ENCODE measurements at regions not wholly inside any gene's neighbourhood (a gene's known extent, or its start where the extent isn't known, plus 50 kb on each side); places are given as distances from the start of the nearest gene placed in this dataset.
"Not testable (repeated sequence)": the region's sequence is repeated elsewhere in the genome, so short reads cannot be mapped to it uniquely, and the experiment has no call there.

DNA sequence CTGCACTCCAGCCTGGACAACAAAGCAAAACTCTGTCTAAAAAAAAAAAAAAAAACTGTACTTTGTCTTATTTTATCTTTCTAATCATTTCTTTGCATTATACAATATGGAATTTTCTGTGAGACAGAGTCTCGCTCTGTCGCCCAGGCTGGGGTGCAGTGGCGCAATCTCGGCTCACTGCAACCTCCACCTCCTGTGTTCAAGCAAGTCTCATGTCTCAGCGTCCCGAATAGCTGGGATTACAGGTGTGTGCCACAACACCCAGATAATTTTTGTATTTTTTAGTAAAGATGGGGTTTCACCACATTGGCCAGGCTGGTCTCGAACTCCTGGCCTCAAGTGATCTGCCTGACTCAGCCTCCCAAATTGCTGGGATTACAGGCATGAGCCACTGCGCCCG lies 90.0 kb downstream of the MRPL14 start:
- not testable (repeated sequence) for DNase-seq (ENCODE audit: low spot score)

GRCh38 chr6:44036699-44037101 lies 90.6 kb downstream of the MRPL14 start:
- no peak for DNase-seq (ENCODE audit: low spot score)

GRCh38 chr6:44036196-44036595 lies 91.1 kb downstream of the MRPL14 start:
- peak; percentile 45 for DNase-seq (ENCODE audit: low spot score)

- DNase-seq (ENCODE audit: low spot score): no peak
Observed at GRCh38 chr6:44035621-44036020, 91.6 kb downstream of the MRPL14 start.

- no peak for DNase-seq (ENCODE audit: low spot score)
Observed at GRCh38 chr6:44034931-44035345, 92.3 kb downstream of the MRPL14 start.

- DNase-seq (ENCODE audit: low spot score): no peak
Observed at GRCh38 chr6:44034391-44034861, 92.8 kb downstream of the MRPL14 start.

DNA sequence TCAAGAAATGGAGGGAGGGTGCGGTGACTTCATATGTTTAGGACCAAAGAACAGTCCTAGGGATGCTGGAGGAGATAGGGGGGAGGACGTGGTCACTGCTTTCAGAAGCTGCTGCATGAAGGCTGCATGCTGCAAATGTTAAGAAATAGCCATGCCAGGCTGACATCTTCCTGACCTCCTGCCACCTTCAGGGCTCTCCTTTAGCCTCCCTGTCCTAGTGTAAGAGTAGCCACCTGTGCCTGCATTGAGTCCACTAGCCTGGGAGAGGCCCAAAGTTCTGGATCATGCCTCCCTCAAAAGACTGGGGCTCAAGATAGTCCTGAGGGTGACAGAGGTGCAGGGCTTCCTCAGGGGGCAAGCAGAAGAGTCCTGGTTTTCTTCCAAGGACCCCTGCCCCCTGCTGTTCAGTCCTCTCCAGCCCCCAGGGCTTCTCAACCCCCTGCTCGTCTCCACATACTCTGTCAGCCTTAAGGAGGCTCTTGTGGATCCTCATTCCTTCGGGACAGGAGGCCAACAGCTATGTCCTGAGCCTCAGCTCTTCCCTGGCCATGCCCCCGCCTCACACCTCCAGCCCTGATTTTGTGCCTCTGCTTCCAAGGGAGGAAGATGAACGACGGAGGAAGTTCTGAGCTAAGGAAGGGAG lies 96.3 kb downstream of the MRPL14 start:
- DNase-seq (ENCODE audit: low spot score): no peak

- DNase-seq (ENCODE audit: low spot score): peak; percentile 76
Observed at GRCh38 chr6:44029444-44030185, 97.6 kb downstream of the MRPL14 start.

- DNase-seq (ENCODE audit: low spot score): no peak
Observed at GRCh38 chr6:44028789-44029310, 98.4 kb downstream of the MRPL14 start.

GRCh38 chr6:44025226-44025625 lies 102.0 kb downstream of the MRPL14 start:
- no peak for DNase-seq (ENCODE audit: low spot score)

DNA sequence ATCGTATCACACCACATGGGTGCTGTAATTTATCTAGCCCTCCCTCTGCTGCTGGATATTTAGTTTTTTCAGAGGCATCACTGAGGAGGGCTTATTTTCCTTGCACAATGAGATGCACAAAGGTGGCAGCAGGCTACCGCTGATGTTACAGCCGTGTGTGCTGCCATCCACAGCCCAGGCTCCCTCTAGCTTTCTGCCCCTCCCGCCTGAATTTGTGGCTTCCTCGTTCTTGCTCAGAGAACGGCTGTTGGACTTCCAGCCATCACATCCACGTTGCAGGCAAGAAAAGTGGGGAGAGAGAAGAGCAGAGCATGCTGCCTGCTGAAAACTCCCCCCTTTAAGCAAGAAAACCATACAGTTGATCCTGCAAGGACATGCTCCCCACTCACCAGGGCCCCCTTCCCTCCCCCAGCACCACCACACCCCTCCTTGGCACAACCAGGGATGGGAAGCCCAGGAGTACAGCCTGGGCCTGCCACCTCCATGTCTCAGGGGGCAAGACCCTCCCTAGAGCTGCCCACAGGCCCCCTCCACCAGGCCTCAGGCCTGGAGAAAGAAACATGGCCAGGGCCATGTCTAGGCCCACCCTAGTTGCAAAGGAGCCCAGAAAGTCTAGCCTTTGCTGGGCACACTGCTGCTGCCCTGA lies 102.6 kb downstream of the MRPL14 start:
- no peak for DNase-seq (ENCODE audit: low spot score)

DNA sequence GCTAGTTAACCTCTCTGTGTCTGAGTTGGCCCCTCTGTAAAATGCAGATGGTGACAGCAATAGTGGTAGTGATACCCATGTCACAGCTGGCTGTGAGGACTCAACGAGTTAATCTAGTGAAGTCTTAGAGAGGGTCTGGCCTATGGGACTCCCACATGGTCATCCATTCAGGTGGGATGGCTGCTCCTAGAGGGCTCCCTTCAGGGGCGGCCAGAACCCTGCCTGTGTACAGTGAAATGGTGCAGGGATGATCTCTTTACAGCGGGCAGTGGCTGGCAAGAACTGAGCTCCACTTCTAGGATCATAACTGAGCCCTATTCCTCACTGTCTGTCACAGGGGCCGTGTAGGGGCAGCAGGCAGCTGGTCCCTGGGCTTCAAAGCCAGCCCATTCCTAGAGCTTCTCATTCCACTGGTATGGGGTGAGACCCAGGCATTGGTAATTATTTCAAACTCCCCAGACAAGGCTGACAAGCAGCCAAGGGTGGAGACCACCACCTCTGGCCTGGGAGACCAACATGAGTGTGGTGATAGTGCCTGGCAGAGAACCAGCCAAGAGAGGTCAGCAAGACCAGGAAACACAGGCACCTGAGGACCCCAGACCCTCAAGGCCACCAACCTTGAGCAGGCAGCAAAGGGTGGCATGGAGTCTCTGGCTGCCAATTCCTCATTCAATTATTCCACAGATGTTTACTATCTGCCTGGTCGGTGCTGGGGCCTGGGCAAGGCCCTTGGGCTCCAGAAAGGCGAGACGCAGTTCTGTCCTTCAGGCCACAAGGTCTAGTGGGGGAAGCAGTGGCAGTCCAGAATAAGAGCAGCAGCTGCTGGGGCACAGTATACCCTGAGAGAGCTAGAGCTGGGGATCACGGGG lies 103.4 kb downstream of the MRPL14 start:
- DNase-seq (ENCODE audit: low spot score): no peak

DNA sequence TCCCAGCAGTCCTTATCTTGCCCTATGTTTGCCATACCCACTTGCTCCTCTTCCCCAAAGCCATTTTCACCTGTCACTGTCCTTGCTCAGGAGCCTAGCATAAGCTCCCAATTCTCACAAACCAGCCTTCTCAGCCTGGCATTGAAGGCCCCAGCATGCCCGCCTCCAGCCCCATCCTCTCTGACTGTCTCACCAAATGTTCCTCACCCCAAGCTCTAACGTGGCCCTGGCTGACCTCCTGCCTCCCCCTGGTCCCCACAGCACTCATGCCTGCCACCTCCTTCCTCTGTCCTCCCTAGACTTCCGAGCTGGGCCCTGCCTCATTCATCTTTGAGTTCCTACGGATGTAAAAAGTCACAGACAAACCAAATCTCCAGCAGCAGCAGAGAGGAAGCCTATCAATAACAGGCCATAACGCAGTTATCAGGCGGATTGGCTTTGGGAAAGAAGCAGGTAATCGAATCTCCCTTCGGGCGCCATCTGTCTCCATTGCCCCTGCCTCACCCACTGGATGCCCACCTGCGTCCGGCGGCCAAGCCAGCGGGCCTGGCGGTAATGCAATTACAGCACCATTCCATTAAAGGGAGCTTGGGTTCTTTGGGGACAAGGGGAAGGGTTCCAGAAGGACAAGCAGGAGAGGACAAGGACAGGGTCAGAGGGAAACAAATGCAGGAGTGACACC lies 104.4 kb downstream of the MRPL14 start:
- no peak for DNase-seq (ENCODE audit: low spot score)

DNA sequence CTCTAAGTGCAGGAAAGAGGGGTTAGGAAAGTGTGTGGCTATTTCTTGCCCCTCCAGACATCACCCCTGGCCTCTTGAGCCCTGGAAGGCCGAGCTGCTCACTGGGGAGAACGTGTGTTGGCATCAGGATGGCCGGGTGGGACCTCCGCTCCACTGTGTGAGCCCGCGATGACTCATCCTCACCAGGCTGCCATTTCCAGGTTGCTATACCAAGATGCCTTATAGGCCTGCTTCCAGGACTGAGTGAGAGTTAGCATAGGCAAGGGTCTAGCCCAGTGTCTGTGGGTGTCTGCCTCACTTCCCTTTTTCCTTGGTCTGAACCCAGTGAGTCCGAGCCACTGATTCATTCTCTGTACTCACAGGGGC lies 105.0 kb downstream of the MRPL14 start:
- DNase-seq (ENCODE audit: low spot score): no peak

DNA sequence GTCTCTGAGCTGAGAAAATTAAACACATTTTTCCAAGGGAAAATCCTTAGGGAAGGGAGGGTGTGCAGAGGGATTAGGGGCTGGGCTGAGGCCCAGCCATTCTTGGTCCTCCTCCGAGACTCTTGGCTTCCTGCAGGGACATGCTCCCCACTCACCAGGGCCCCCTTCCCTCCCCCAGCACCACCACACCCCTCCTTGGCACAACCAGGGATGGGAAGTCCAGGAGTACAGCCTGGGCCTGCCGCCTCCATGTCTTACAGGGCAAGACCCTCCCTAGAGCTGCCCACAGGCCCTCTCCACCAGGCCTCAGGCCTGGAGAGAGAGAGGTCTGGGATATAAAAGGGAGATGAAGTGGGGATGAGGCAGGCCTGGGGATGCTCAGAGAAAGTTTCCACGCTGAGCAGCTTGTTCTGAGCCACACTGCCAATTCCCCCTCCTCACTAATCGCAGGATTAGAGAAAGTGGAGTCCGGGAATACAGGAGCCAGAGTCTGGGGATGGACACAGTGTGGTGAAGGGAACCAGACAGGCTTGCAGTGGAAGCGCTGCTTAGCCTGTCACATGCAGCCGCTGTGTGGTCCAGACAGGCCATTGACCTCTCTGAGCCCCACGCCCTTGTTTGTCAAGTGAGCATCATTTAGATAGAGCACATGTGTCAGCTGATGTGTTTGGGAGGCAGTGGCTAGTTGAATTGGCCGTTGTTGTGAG lies 105.5 kb downstream of the MRPL14 start:
- no peak for DNase-seq (ENCODE audit: low spot score)

DNA sequence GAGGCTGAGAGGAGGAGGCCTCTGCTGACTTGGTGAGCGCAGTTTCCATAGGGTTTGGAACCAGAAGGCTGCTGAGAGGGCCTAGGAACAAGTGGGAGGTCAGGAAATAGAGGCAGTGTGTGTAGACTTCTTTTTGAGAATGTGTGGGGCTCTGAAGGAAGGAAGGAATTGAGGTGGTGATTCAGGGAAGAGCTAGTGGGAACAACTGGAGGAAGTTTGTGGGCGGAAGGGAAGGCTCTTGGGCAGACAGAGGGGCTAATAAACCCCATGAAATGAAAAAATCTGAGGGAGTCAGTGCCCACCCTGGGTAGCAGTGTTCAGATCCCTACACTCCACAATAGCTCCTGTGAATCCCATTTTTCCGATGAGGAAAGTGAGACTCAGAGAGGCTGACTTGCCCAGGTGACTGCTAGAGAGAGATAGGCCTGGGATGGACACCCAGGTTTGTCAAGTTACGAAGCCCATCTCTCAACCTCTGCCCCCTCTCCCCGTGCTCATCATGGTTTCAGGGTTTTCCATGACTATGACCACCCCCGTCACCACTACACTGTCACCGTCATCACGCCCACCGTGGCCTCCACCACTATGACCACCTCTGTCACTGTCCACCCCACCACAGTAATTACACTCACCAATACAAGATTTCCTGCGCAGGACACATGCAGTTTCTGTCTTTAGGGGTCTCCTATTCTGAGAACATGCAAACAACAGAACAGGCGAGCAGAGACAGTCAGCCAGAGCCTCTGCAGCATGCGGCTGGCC lies 106.4 kb downstream of the MRPL14 start:
- DNase-seq (ENCODE audit: low spot score): no peak

DNA sequence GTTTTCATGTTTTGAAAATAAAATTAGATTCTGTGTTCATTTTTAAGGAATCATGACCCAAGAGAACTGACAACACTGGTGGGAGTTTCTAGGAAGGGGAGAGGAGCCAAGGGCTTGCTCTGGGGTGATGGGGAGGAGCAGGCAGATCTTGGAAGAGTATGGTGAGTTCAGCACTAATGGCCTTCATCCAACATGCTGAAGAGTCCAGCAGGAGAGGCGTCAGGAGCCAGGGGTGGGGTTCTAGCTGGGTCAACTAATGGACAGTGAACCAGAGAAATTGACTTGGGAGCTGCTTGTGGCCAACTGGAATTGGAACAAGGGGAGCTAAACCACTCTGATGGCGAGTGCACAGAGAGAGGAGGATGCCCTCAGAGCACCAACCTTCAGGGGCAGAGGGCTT lies 107.1 kb downstream of the MRPL14 start:
- no peak for DNase-seq (ENCODE audit: low spot score)

DNA sequence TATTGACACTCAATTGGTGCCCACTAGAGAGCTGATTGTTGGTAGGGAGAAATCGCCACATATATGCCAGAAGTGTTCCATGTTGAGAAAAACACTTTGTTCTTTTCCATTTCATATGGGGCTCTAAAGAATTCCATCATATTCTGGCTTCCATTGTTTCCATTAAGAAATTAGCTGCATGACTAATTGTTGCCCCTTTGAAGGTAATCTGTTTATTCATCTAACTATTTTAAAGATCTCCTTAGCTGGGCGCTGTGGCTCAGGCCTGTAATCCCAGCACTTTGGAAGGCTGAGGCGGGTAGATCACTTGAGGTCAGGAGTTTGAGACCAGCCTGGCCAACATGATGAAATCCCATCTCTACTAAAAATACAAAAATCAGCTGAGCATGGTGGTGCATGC lies 109.9 kb downstream of the MRPL14 start:
- not testable (repeated sequence) for DNase-seq (ENCODE audit: low spot score)

- DNase-seq (ENCODE audit: low spot score): no peak
Observed at GRCh38 chr6:44016131-44016870, 111.0 kb downstream of the MRPL14 start.

All from AG20443 (cell line).